Cardiac muscle cell (in vitro differentiated cells and primary cell): ENCODE measurements at regions not wholly inside any gene's neighbourhood (a gene's known extent, or its start where the extent isn't known, plus 50 kb on each side); places are given as distances from the start of the nearest gene placed in this dataset.

Experiments used
- DNase-seq, 2 donors: peaks; one replicate each; pipeline versions ENCODE4 v3.0.0 to v3.0.0-alpha.2; 2010 to 2017; ENCODE audit warnings: low read depth in 1 of 2, low spot score in 1 of 2
- H3K27ac ChIP-seq: fragments of 200-600 bp; sonication (generic); 2 replicates; pipeline ENCODE4 v1.5.1; 2016
- H3K27me3 ChIP-seq: fragments of 200-600 bp; sonication (generic); 2 replicates; pipeline ENCODE4 v1.6.0; 2016; ENCODE audit warnings: control low read depth
- H3K36me3 ChIP-seq: fragments of 200-600 bp; sonication (generic); 2 replicates; pipeline ENCODE4 v1.5.1; 2016; ENCODE audit warnings: control low read depth
- H3K4me1 ChIP-seq: fragments of 200-600 bp; sonication (generic); 2 replicates; pipeline ENCODE4 v1.8.1; 2017; ENCODE audit warnings: low read depth, mild to moderate bottlenecking, mixed run types
- H3K4me3 ChIP-seq: fragments of 200-600 bp; sonication (generic); 2 replicates; pipeline ENCODE4 v1.5.1; 2016; ENCODE audit warnings: mild to moderate bottlenecking
- H3K9me3 ChIP-seq: fragments of 200-600 bp; sonication (generic); 2 replicates; pipeline ENCODE4 v1.5.1; 2017; ENCODE audit warnings: low read depth, mild to moderate bottlenecking, control low read depth
- CTCF ChIP-seq: IDR thresholded peaks from 2 replicates; pipeline ENCODE4 v1.5.1; 2012; ENCODE audit warnings: low read depth, mild to moderate bottlenecking, low read length

- no peak overlapping the region for H3K27ac ChIP-seq
- H3K27me3 ChIP-seq, result no peaks in the 10 kb centered on the region
- no peaks in the 10 kb centered on the region for H3K4me1 ChIP-seq
- DNase-seq, result no peak
- H3K4me3 ChIP-seq, result no peak overlapping the region
- H3K9me3 ChIP-seq, result no peaks in the 10 kb centered on the region
- H3K36me3 ChIP-seq, result no peaks in the 10 kb centered on the region
- no peak for TF ChIP-seq CTCF
These were observed 287.2 kb downstream of the IKZF2 start for GRCh38 chr2:212864186-212864585.

GRCh38 chr2:212863185-212863588, 288.2 kb downstream of the IKZF2 start:
- Histone ChIP-seq H3K27ac (no peak overlapping the region), H3K27me3 (no peaks in the 10 kb centered on the region), H3K4me1 (no peaks in the 10 kb centered on the region), H3K36me3 (no peaks in the 10 kb centered on the region), H3K9me3 (no peaks in the 10 kb centered on the region), H3K4me3 (no peak overlapping the region)
- DNase-seq, result peak; percentile 6 to 24
- peak; percentile 33 for TF ChIP-seq CTCF

- TF ChIP-seq CTCF, result no peak
- H3K27ac ChIP-seq, result no peak overlapping the region
- no peak for DNase-seq
These were observed 292.9 kb downstream of the IKZF2 start for GRCh38 chr2:212858496-212858895.

GRCh38 chr2:212854771-212855170, 296.6 kb downstream of the IKZF2 start:
- H3K4me1 ChIP-seq, result no peaks in the 10 kb centered on the region
- H3K27me3 ChIP-seq, result no peaks in the 10 kb centered on the region
- H3K36me3 ChIP-seq, result no peaks in the 10 kb centered on the region
- TF ChIP-seq CTCF, result no peak
- no peak overlapping the region for H3K4me3 ChIP-seq
- H3K9me3 ChIP-seq, result no peaks in the 10 kb centered on the region
- DNase-seq, result no peak
- no peak overlapping the region for H3K27ac ChIP-seq

More at GRCh38 chr2:212858496-212858895, 292.9 kb downstream of the IKZF2 start:
- Histone ChIP-seq H3K36me3 (no peaks in the 10 kb centered on the region), H3K4me3 (no peak overlapping the region), H3K9me3 (no peaks in the 10 kb centered on the region), H3K4me1 (no peaks in the 10 kb centered on the region), H3K27me3 (no peaks in the 10 kb centered on the region)

- Histone ChIP-seq H3K4me1 (no peaks in the 10 kb centered on the region), H3K27ac (no peak overlapping the region), H3K36me3 (no peaks in the 10 kb centered on the region), H3K4me3 (no peak overlapping the region), H3K27me3 (no peaks in the 10 kb centered on the region), H3K9me3 (no peaks in the 10 kb centered on the region)
- TF ChIP-seq CTCF, result no peak
- no peak for DNase-seq
These were observed 297.3 kb downstream of the IKZF2 start for GRCh38 chr2:212854116-212854515.

- Histone ChIP-seq H3K36me3 (no peaks in the 10 kb centered on the region), H3K4me3 (no peak overlapping the region), H3K4me1 (no peaks in the 10 kb centered on the region), H3K9me3 (no peaks in the 10 kb centered on the region), H3K27ac (no peak overlapping the region), H3K27me3 (no peaks in the 10 kb centered on the region)
- no peak for TF ChIP-seq CTCF
- DNase-seq, result no peak
These were observed 305.5 kb downstream of the IKZF2 start for GRCh38 chr2:212845941-212846340.
